DMS 273 (cell line): ENCODE measurements at regions not wholly inside any gene's neighbourhood (a gene's known extent, or its start where the extent isn't known, plus 50 kb on each side); places are given as distances from the start of the nearest gene placed in this dataset.

Source experiments
- DNase-seq: peaks from one replicate; lab custom pipeline; 2025; ENCODE audit not compliant: unreplicated experiment; lab: John Stamatoyannopoulos, UW

GRCh38 chr9:30661925-30662324, 1722.5 kb upstream of the ACO1 start:
- DNase-seq = no peak

DNA sequence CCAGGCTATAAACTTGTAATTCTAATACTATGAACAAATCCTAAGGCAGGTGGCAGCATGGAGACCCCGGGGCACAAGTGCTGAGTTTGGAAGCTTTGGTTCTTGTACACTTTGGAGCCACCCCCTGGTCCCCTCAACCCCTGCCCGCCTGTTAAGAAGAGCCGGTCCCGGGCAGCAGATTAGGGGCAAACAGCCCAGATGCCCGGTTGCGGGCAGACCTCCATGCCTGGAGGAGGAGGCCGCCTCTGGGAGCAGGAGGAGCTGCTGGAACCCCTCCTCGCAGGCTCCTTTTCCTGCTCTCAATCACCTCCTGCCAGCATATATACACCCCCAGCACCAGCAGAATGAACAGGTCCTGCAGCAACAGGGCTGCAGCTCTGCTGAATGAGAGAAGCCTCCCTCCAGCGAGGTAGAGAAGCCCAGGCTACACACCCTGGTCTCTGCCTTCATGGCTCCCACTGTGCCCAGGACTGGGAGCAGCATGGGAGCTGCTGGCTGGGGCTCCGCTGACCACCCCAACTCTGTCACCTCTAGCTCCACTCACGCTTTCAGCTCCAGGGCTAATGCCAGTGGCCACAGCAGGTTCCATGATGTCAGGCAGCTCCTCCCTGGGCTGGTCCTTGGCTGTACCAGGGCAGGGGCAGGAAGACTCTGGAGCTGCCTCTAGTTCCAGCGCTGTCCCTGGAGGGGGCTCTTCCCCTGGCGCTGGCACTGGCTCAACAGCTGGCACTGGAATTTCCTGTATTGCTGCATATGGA, 1713.5 kb upstream of the ACO1 start:
- DNase-seq = no peak

DNA sequence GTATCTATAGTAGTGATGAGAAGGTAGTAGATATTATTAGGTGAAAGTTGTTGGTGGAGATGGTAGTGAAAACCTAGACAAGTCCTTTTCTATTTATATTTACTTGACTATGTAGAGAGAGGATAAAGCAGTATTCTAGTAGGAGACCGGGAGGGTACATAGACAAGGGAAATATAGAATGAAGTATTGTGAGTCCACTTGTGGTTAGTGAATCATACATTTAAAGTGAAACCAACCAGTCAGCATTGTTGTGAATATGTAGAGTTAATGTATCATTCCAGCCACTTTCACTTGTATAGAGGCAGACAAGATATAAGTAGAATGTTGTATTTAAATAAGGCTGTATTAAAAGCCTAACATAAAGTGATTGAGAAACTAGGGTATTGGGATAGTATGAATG, 1711.3 kb upstream of the ACO1 start:
- DNase-seq = no peak

GRCh38 chr9:30676651-30677050, 1707.8 kb upstream of the ACO1 start:
- DNase-seq = no peak

GRCh38 chr9:30677221-30677620, 1707.2 kb upstream of the ACO1 start:
- DNase-seq = no peak

DNA sequence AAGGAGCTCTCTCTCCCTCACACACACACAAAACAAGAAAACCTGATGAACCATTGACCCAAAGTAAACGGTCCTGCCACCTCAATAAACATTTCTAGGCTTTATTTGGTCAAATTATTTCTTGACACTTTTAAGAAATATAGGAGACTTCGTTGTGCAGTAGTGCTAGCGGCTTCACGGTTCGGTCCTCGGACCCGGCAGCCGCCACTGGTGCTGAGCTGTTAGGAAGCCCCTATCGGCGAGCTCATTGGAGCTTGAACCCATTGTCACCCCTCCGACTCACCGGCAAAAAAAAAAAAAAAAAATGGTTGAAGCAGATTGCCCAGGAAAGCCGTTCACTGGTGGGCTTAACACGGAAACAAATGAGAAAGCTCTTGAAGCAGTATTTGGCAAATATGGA, 1695.6 kb upstream of the ACO1 start:
- DNase-seq = no peak

DNA sequence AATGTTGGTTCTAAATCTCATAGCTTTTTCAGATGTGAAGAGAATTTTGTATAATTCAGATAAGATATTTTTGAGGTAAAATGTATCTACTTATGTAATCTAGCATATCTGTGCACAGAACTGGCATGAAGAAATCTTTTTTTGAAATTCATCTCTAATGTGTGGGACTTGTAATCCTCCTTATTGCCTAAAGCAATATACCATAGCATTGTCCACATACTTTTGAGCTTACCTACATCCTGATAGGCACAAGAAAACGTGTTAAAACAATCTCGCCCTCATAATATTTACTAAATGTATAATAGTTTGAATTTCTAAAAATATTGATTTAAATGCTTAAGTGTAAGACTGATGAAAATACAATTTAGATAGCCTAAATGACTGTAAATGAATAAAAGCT, 1686.5 kb upstream of the ACO1 start:
- DNase-seq = no peak

GRCh38 chr9:30711591-30711990, 1672.9 kb upstream of the ACO1 start:
- no peak for DNase-seq

GRCh38 chr9:30713243-30713642, 1671.2 kb upstream of the ACO1 start:
- DNase-seq = no peak

- DNase-seq = no peak
Measured at GRCh38 chr9:30714389-30714788, 1670.1 kb upstream of the ACO1 start.

DNA sequence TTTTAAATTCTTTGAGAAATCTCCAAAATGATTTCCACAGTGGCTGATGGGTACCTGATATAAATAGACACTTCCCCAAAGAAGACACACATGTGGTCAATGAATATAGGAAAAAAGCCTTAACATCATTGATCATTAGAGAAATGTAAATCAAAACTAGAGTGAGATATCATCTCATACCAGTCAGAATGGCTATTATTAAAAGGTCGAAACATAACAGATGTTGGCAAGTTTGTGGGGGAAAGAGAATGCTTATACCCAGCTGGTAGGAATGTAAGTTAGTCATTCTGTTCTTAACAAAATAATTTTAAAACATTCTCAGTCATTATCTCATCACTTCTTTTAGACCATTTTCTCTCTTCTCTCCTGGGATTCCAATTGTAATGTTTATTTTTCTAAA, 1666.0 kb upstream of the ACO1 start:
- no peak for DNase-seq

- no peak for DNase-seq
Measured at GRCh38 chr9:30722065-30722464, 1662.4 kb upstream of the ACO1 start.

DNA sequence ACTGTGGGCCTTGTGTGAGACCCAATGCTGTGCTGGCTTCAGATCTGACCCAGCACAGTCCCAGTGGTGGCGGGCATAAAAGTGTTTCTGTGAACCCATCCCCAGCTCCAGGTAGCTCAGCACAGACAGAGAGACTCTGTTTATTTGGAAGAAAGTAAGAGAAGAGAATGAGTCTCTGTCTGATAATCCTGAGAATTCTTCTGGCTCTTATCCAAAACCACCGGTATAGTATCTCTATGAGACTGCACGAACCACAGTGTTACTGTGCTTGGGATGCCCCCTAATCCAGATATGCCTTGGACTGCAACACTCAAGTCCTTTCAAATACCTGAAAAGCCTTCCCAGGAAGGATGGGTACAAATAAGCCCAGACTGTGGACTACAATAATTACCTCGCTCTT, 1660.8 kb upstream of the ACO1 start:
- no peak for DNase-seq

DNA sequence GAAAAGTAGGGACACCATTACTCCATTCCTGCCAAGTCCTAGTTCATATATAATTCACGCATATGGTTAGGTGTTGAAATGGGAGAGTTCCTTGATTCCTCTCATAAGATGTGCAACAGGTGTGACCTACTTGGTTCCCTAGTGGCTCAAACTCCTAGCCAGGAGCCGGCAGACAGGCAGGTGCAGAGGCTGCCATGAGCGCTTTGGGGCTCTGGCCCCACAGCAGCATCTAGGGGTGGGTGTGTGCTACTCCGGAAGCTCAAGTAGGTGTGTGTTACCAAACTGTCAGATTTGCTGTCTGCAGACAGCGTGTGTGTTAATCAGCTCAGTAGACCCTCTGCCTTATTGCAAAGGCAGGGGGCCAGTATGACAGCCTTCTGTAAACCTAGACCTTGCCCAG, 1652.4 kb upstream of the ACO1 start:
- DNase-seq = no peak

DNA sequence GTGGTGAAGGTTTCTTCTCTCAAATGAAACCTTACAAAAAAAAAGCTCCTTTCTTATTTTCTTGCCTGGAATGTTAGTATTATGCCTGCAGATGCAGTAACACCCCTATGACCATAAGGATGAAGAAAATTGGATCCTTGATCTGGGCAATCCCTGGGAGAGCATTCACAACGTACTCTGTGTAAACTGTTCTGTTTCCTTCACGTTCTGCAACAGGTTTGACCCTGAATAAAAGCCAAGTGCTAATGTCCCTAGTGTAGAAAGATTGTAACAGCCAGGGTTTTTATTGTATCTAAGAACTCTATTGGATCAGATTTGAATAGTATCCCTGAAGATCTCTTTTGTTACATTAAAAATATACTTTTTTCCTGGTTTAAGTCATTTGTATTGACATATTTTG, 1639.6 kb upstream of the ACO1 start:
- no peak for DNase-seq

DNA sequence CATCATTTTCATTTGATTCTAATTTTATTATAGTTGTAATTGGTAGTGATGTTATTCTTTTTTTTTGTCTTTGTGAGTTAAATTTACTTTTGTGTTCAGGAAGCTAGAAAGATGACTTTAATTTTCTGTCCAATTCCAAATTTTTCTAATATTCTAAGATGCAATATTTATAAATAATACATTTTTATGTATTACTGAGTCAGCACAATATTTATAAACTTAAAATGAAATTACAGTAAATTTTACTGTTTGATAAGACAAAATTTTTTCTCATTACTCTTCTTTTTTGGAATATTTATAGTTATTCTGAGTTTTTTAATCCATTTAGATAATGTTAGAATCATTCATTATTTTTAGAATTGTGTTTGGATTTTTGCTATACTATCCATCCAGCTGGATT, 1637.9 kb upstream of the ACO1 start:
- no peak for DNase-seq

GRCh38 chr9:30757723-30758122, 1626.7 kb upstream of the ACO1 start:
- no peak for DNase-seq

GRCh38 chr9:30758726-30759446, 1625.6 kb upstream of the ACO1 start:
- no peak for DNase-seq

- no peak for DNase-seq
Measured at GRCh38 chr9:30765318-30765717, 1619.1 kb upstream of the ACO1 start.

GRCh38 chr9:30771163-30771708, 1613.2 kb upstream of the ACO1 start:
- DNase-seq = no peak

GRCh38 chr9:30771760-30772159, 1612.7 kb upstream of the ACO1 start:
- DNase-seq = no peak

DNA sequence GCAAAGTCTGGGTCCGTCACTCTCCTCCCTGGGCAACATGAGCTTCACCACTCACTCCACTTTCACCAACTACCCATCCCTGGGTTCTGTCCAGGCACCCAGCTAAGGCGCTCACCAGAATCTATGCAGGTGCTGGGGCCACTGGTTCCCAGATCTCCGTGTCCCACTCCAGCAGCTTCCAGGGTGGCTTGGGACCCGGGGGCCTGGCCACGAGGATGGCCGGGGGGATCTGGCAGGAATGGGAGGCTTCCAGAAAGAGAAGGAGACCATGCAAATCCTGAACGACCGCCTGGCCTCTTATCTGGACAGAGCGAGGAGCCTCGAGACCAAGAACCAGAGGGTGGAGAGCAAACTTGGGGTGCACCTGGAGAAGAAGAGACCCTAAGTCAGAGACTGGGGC, 1611.0 kb upstream of the ACO1 start:
- no peak for DNase-seq
